IMR-90 (cell line): ENCODE measurements at regions not wholly inside any gene's neighbourhood (a gene's known extent, or its start where the extent isn't known, plus 50 kb on each side); places are given as distances from the start of the nearest gene placed in this dataset.

Experiments used
- ATAC-seq: fragments of 200-7000 bp; cut with Tn5 transposase; 2 replicates; pipeline ENCODE4 v1.9.1; 2020; ENCODE audit warnings: low read depth, mild to moderate bottlenecking, moderate library complexity
- BruUV-seq: library from RNA; stranded (reverse); fragments of 400-500 nt; replicated peaks from 2 replicates; lab custom pipeline; 2021; lab: Mats Ljungman, UMichigan
- CTCF ChIA-PET: fragments of 300-600 bp; formaldehyde crosslinking; extraction: SDS; loops from one replicate; lab custom pipeline; 2021; ENCODE audit warnings: antibody characterized with exemption; lab: Yijun Ruan, JAX
- POLR2A ChIA-PET: fragments of 300-600 bp; sonication (Branson Sonifier 250); formaldehyde crosslinking; loops from one replicate; lab custom pipeline; 2022; ENCODE audit warnings: antibody characterized with exemption; ENCODE audit not compliant: unreplicated experiment; lab: Charles Lee
- DNase-seq: peaks from one replicate; pipeline ENCODE4 v3.0.0; 2013
- H2AFZ ChIP-seq: replicated peaks from 2 replicates; pipeline ENCODE3; 2013; ENCODE audit warnings: low read length, mild to moderate bottlenecking; ENCODE audit not compliant: poor library complexity
- H2AK5ac ChIP-seq: 2 replicates; pipeline ENCODE4 v1.6.1; 2013; ENCODE audit warnings: low read depth, low read length, inconsistent platforms
- H2AK9ac ChIP-seq: replicated peaks from 2 replicates; pipeline ENCODE3; 2013; ENCODE audit warnings: mild to moderate bottlenecking, low read depth, low read length, moderate library complexity; ENCODE audit not compliant: poor library complexity
- H2BK120ac ChIP-seq: 2 replicates; pipeline ENCODE4 v1.6.1; 2013; ENCODE audit warnings: low read depth, low read length, inconsistent platforms
- H2BK15ac ChIP-seq: 3 replicates; pipeline ENCODE4 v1.6.1; 2013; ENCODE audit warnings: low read depth, low read length, inconsistent platforms
- H2BK20ac ChIP-seq: 2 replicates; pipeline ENCODE4 v1.6.1; 2013; ENCODE audit warnings: low read depth, mild to moderate bottlenecking, inconsistent platforms, low read length, moderate library complexity
- H2BK5ac ChIP-seq: 2 replicates; pipeline ENCODE4 v1.6.1; 2013; ENCODE audit warnings: mild to moderate bottlenecking, low read depth, low read length, inconsistent platforms; ENCODE audit not compliant: poor library complexity, severe bottlenecking
- H3K14ac ChIP-seq: replicated peaks from 2 replicates; pipeline ENCODE4 v1.6.1; 2013; ENCODE audit warnings: low read depth, low read length, inconsistent platforms
- H3K18ac ChIP-seq: 2 replicates; pipeline ENCODE4 v1.6.1; 2013; ENCODE audit warnings: low read depth, low read length, control low read depth
- H3K23ac ChIP-seq: 2 replicates; pipeline ENCODE4 v1.6.1; 2013; ENCODE audit warnings: low read depth, low read length, inconsistent platforms
- H3K27ac ChIP-seq: 2 replicates; pipeline ENCODE4 v1.5.1; 2013; ENCODE audit warnings: mild to moderate bottlenecking, control low read depth, low read length; ENCODE audit not compliant: insufficient read depth
- H3K27me3 ChIP-seq: 2 replicates; pipeline ENCODE4 v1.6.1; 2013; ENCODE audit warnings: low read length; ENCODE audit not compliant: control insufficient read depth, insufficient read depth
- H3K36me3 ChIP-seq: 2 replicates; pipeline ENCODE4 v1.6.1; 2013; ENCODE audit warnings: low read length, mixed read lengths; ENCODE audit not compliant: control insufficient read depth, insufficient read depth
- H3K4ac ChIP-seq: 2 replicates; pipeline ENCODE4 v1.6.1; 2013; ENCODE audit warnings: low read depth, low read length, inconsistent platforms
- H3K4me1 ChIP-seq: 2 replicates; pipeline ENCODE4 v1.6.1; 2013; ENCODE audit warnings: low read length, mixed read lengths; ENCODE audit not compliant: control insufficient read depth, insufficient read depth
- H3K4me2 ChIP-seq: 2 replicates; pipeline ENCODE4 v1.6.1; 2013; ENCODE audit warnings: low read depth, mild to moderate bottlenecking, control low read depth, low read length, moderate library complexity
- H3K4me3 ChIP-seq: 2 replicates; pipeline ENCODE4 v1.5.1; 2013; ENCODE audit warnings: low read depth, mild to moderate bottlenecking, control low read depth, low read length, moderate library complexity; ENCODE audit not compliant: insufficient read depth
- H3K56ac ChIP-seq: 2 replicates; pipeline ENCODE4 v1.6.1; 2013; ENCODE audit warnings: low read length, inconsistent platforms; ENCODE audit not compliant: insufficient read depth; ENCODE audit errors: extremely low read depth
- H3K79me1 ChIP-seq, 2 experiments: 2 replicates each; pipeline ENCODE4 v1.6.1; 2013; ENCODE audit warnings: low read length in 2 of 2, inconsistent platforms in 1 of 2, low read depth in 1 of 2
- H3K9ac ChIP-seq: 2 replicates; pipeline ENCODE4 v1.6.1; 2013; ENCODE audit warnings: low read depth, low read length, control low read depth
- H3K9me1 ChIP-seq: 2 replicates; pipeline ENCODE4 v1.6.1; 2013; ENCODE audit warnings: low read length, inconsistent platforms; ENCODE audit not compliant: insufficient read depth
- H3K9me3 ChIP-seq: 2 replicates; pipeline ENCODE4 v1.6.1; 2013; ENCODE audit warnings: low read length; ENCODE audit not compliant: control insufficient read depth, insufficient read depth
- H4K20me1 ChIP-seq: 2 replicates; pipeline ENCODE4 v1.6.1; 2013; ENCODE audit warnings: low read length, inconsistent platforms; ENCODE audit not compliant: insufficient read depth
- H4K5ac ChIP-seq: 2 replicates; pipeline ENCODE4 v1.6.1; 2013; ENCODE audit warnings: mild to moderate bottlenecking, low read depth, low read length, control low read depth
- H4K8ac ChIP-seq, 2 experiments: 2 replicates each; pipeline ENCODE4 v1.6.1; 2013; ENCODE audit warnings: low read depth in 2 of 2, low read length in 2 of 2, control low read depth in 1 of 2, inconsistent platforms in 1 of 2
- H4K91ac ChIP-seq: 2 replicates; pipeline ENCODE4 v1.6.1; 2013; ENCODE audit warnings: low read depth, low read length, inconsistent platforms; ENCODE audit not compliant: insufficient read depth
- RAD21 ChIP-seq: IDR thresholded peaks from 2 replicates; pipeline ENCODE4 v1.6.1; 2012; ENCODE audit warnings: low read length, improper control_type of control experiment
- WGBS, 2 experiments: methylation state at CpG; one replicate each; pipeline versions ENCODE4 v1.1.5 to v1.1.7; 2013; ENCODE audit warnings: missing lambda C conversion rate in 2 of 2; ENCODE audit not compliant: insufficient read length in 1 of 2; ENCODE audit errors: extremely low coverage in 2 of 2; 5-methylcytosine and 5-hydroxymethylcytosine counted together
- dilution Hi-C: fragments of 300-500 bp; cut with HindIII; formaldehyde crosslinking; loops from one replicate; pipeline ENCODE4 v1.14.3; 2018; ENCODE audit warnings: low sequenced_read_pairs; ENCODE audit not compliant: unreplicated experiment
- in situ Hi-C: fragments of 300-500 bp; cut with MboI; formaldehyde crosslinking; loops from 3 replicates; pipeline ENCODE4 v1.14.3; 2019; ENCODE audit warnings: low sequenced_read_pairs, inconsistent platforms, mixed read lengths
- intact Hi-C: fragments of 100-400 bp; cut with micrococcal nuclease; formaldehyde crosslinking; loops from 2 replicates; pipeline ENCODE4 v1.10.0; 2022
- TF ChIP-seq, protein P1 (sequence below): conservative IDR thresholded peaks from 2 replicates; pipeline ENCODE4 v1.5.1; 2012; ENCODE audit warnings: mild to moderate bottlenecking, low read depth, low read length, improper control_type of control experiment
- TF ChIP-seq, protein P2 (sequence below): fragments of 150-350 bp; IDR thresholded peaks from 2 replicates; pipeline ENCODE4 v1.6.1; 2017; ENCODE audit warnings: mild to moderate bottlenecking, antibody characterized with exemption, low read length, low read depth

DNA sequence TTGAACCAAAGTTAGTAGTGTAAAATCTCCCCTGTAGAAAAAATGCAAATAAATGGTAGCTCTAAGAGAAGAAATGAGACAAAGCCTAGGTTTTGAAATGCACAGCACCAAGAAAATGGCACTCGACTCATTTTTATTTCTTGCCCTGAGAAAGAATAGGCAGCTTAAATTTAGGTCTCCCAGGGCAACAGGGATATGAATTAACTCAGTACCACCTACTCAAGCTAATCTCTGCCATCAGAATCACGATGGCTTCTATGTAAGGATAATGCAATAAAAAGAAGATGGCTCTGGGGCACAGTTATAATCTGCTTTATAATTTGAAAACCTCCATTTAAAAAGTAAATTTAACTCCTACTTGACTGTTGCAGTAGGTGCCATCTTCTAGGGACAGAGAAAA, 1784.3 kb downstream of the LRRC4C start:
- Histone ChIP-seq H3K4me2 (no peak overlapping the region), H2BK5ac (no peak overlapping the region), H3K27me3 (no peaks in the 10 kb centered on the region), H3K4me3 (no peak overlapping the region), H3K9ac (no peak overlapping the region), H3K27ac (no peak overlapping the region), H3K4me1 (no peaks in the 10 kb centered on the region), H2AFZ (no peak overlapping the region), H3K18ac (no peak overlapping the region), H4K91ac (no peak overlapping the region), H2AK9ac (no peak overlapping the region), H4K8ac (no peak overlapping the region), H4K5ac (no peak overlapping the region), H3K14ac (no peak overlapping the region), H2AK5ac (no peak overlapping the region), H3K9me1 (no peaks in the 10 kb centered on the region), H3K9me3 (peaks cover 13% of the 10 kb centered on the region), H2BK120ac (no peak overlapping the region), H3K23ac (no peak overlapping the region), H3K79me1 (no peaks in the 10 kb centered on the region), H2BK15ac (no peak overlapping the region), H3K56ac (no peak overlapping the region), H4K20me1 (no peaks in the 10 kb centered on the region), H3K4ac (no peak overlapping the region), H2BK20ac (no peak overlapping the region), H3K36me3 (no peaks in the 10 kb centered on the region)
- ChIA-PET CTCF (no interaction called here), POLR2A (no interaction called here)
- intact Hi-C loops (no loop called here), dilution Hi-C loops (no loop called here), in situ Hi-C loops (no loop called here)
- BruUV-seq = no TSS peak
- TF ChIP-seq RAD21 = no peak
- TF ChIP-seq, protein P1, sequence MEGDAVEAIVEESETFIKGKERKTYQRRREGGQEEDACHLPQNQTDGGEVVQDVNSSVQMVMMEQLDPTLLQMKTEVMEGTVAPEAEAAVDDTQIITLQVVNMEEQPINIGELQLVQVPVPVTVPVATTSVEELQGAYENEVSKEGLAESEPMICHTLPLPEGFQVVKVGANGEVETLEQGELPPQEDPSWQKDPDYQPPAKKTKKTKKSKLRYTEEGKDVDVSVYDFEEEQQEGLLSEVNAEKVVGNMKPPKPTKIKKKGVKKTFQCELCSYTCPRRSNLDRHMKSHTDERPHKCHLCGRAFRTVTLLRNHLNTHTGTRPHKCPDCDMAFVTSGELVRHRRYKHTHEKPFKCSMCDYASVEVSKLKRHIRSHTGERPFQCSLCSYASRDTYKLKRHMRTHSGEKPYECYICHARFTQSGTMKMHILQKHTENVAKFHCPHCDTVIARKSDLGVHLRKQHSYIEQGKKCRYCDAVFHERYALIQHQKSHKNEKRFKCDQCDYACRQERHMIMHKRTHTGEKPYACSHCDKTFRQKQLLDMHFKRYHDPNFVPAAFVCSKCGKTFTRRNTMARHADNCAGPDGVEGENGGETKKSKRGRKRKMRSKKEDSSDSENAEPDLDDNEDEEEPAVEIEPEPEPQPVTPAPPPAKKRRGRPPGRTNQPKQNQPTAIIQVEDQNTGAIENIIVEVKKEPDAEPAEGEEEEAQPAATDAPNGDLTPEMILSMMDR = no peak
- TF ChIP-seq, protein P2, sequence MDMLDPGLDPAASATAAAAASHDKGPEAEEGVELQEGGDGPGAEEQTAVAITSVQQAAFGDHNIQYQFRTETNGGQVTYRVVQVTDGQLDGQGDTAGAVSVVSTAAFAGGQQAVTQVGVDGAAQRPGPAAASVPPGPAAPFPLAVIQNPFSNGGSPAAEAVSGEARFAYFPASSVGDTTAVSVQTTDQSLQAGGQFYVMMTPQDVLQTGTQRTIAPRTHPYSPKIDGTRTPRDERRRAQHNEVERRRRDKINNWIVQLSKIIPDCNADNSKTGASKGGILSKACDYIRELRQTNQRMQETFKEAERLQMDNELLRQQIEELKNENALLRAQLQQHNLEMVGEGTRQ = no peak
- DNase-seq (no peak), ATAC-seq (no peak)
- no CpG with 5 or more reads among the region's 2 CpGs for WGBS, 2 experiments
